Gastrocnemius medialis (tissue), 4 donors: ENCODE measurements at regions not wholly inside any gene's neighbourhood (a gene's known extent, or its start where the extent isn't known, plus 50 kb on each side); places are given as distances from the start of the nearest gene placed in this dataset.

Source experiments
- ATAC-seq, 2 donors: fragments of 150-250 bp; one replicate each; pipeline ENCODE4 v1.9.1; 2016
- DNase-seq, 2 donors: peaks; one replicate each; pipeline ENCODE4 v3.0.0-alpha.2; 2019
- H3K27ac ChIP-seq, 4 donors: fragments of 200-600 bp; sonication (generic); 1 replicate in 1 of 4; 2 replicates in 3 of 4; pipeline ENCODE4 v1.5.1; 2016 to 2018; ENCODE audit warnings: mild to moderate bottlenecking in 2 of 4, moderate library complexity in 1 of 4
- H3K27me3 ChIP-seq, 3 donors: fragments of 200-600 bp; sonication (generic) in 2 of 3; 1 replicate in 1 of 3; 2 replicates in 2 of 3; pipeline versions ENCODE4 v1.5.1 to v1.6.0; 2016 to 2019; ENCODE audit warnings: mild to moderate bottlenecking in 1 of 3, moderate library complexity in 1 of 3
- H3K36me3 ChIP-seq, 2 donors: fragments of 200-600 bp; sonication (generic) in 1 of 2; one replicate each; pipeline ENCODE4 v1.5.1; 2017 to 2018
- H3K4me1 ChIP-seq, 2 donors: fragments of 200-600 bp; sonication (generic) in 1 of 2; one replicate each; pipeline ENCODE4 v1.5.1; 2016 to 2017; ENCODE audit warnings: mild to moderate bottlenecking in 2 of 2
- H3K4me3 ChIP-seq, 4 donors: fragments of 200-600 bp; sonication (generic) in 3 of 4; 1 replicate in 1 of 4; 2 replicates in 3 of 4; pipeline ENCODE4 v1.5.1; 2016 to 2019; ENCODE audit warnings: mild to moderate bottlenecking in 2 of 4
- H3K9me3 ChIP-seq, 3 donors: fragments of 200-600 bp; sonication (generic) in 2 of 3; 1 replicate in 1 of 3; 2 replicates in 2 of 3; pipeline ENCODE4 v1.5.1; 2016 to 2019
- CTCF ChIP-seq, 5 experiments: fragments of 450-650 bp in 3 of 5; fragments of 200-600 bp in 2 of 5; sonication (generic) in 2 of 5; IDR thresholded peaks in 4 of 5; conservative IDR thresholded peaks in 1 of 5; 1 replicate in 4 of 5; 2 replicates in 1 of 5; pipeline ENCODE4 v1.5.1; 2016 to 2019; ENCODE audit warnings: antibody characterized with exemption in 5 of 5, mild to moderate bottlenecking in 3 of 5, moderate library complexity in 3 of 5
- POLR2A ChIP-seq, 2 donors: fragments of 450-650 bp; IDR thresholded peaks; one replicate each; pipeline ENCODE4 v1.6.1; 2017; ENCODE audit warnings: antibody characterized with exemption in 2 of 2, mild to moderate bottlenecking in 2 of 2, moderate library complexity in 2 of 2
- in situ Hi-C, 4 donors: fragments of 200-750 bp; cut with MboI; loops; one replicate each; pipeline versions ENCODE4 v1.15.0 to v1.8.0; 2017; ENCODE audit warnings: low sequenced_read_pairs in 4 of 4
- intact Hi-C: fragments of 100-400 bp; cut with DNase I; formaldehyde crosslinking; loops from one replicate; pipeline ENCODE4 v1.15.1; 2023; ENCODE audit warnings: low total_unique reads

GRCh38 chr6:104046426-104046825 lies 813.3 kb downstream of the HACE1 start:
- intact Hi-C loops, result no loop called here
- H3K27me3 ChIP-seq, result no peaks in the 10 kb centered on the region
- no peak overlapping the region for H3K27ac ChIP-seq
- TF ChIP-seq POLR2A (IDR thresholded peaks at IDR 0.05) (no peak), CTCF (IDR thresholded peaks at IDR 0.05 in 4 of 5, conservative IDR thresholded peaks at IDR 0.05 in 1 of 5) (no peak)
- no peaks in the 10 kb centered on the region for H3K4me1 ChIP-seq
- no peak for DNase-seq
- H3K9me3 ChIP-seq, result no peaks in the 10 kb centered on the region
- no peaks in the 10 kb centered on the region for H3K36me3 ChIP-seq
- no peak overlapping the region for H3K4me3 ChIP-seq
- in situ Hi-C loops, result no loop called here
- ATAC-seq, result no peak

- DNase-seq, result no peak
- H3K9me3 ChIP-seq, result no peaks in the 10 kb centered on the region
- H3K27me3 ChIP-seq, result peaks cover 0 to 2% (median 0%) of the 10 kb centered on the region in 3 donors
- ATAC-seq, result no peak
- H3K36me3 ChIP-seq, result no peaks in the 10 kb centered on the region
- H3K27ac ChIP-seq, result no peak overlapping the region
- no peak overlapping the region for H3K4me3 ChIP-seq
- intact Hi-C loops (no loop called here), in situ Hi-C loops (no loop called here)
- TF ChIP-seq CTCF (IDR thresholded peaks at IDR 0.05 in 4 of 5, conservative IDR thresholded peaks at IDR 0.05 in 1 of 5) (no peak), POLR2A (IDR thresholded peaks at IDR 0.05) (no peak)
- no peaks in the 10 kb centered on the region for H3K4me1 ChIP-seq
Observed at GRCh38 chr6:104031346-104031745, 828.4 kb downstream of the HACE1 start.

GRCh38 chr6:104022126-104022525 lies 837.6 kb downstream of the HACE1 start:
- TF ChIP-seq CTCF (IDR thresholded peaks at IDR 0.05 in 4 of 5, conservative IDR thresholded peaks at IDR 0.05 in 1 of 5), result no peak
- no peak for TF ChIP-seq POLR2A (IDR thresholded peaks at IDR 0.05)
- no peak overlapping the region for H3K27ac ChIP-seq
- intact Hi-C loops (no loop called here), in situ Hi-C loops (no loop called here)
- no peak overlapping the region for H3K4me3 ChIP-seq
- no peaks in the 10 kb centered on the region for H3K9me3 ChIP-seq
- H3K36me3 ChIP-seq, result no peaks in the 10 kb centered on the region
- H3K27me3 ChIP-seq, result no peaks in the 10 kb centered on the region
- DNase-seq (no peak), ATAC-seq (no peak)
- no peaks in the 10 kb centered on the region for H3K4me1 ChIP-seq

GRCh38 chr6:104019075-104019753 lies 840.5 kb downstream of the HACE1 start:
- H3K4me1 ChIP-seq, result no peaks in the 10 kb centered on the region
- in situ Hi-C loops (no loop called here), intact Hi-C loops (no loop called here)
- no peak for ATAC-seq
- no peaks in the 10 kb centered on the region for H3K9me3 ChIP-seq
- no peaks in the 10 kb centered on the region for H3K27me3 ChIP-seq
- no peak for TF ChIP-seq POLR2A (IDR thresholded peaks at IDR 0.05)
- no peak for TF ChIP-seq CTCF (IDR thresholded peaks at IDR 0.05 in 4 of 5, conservative IDR thresholded peaks at IDR 0.05 in 1 of 5)
- no peaks in the 10 kb centered on the region for H3K36me3 ChIP-seq
- no peak overlapping the region for H3K4me3 ChIP-seq
- H3K27ac ChIP-seq, result no peak overlapping the region
- no peak for DNase-seq
